ENCODE measurements at regions not wholly inside any gene's neighbourhood (a gene's known extent, or its start where the extent isn't known, plus 50 kb on each side); places are given as distances from the start of the nearest gene placed in this dataset.

GRCh38 chr4:123869286-123870215 is 473.0 kb downstream of the SPRY1 start:
- H3K27me3 ChIP-seq (ENCODE audit: control insufficient read depth, extremely low read depth, insufficient read depth, low read length), result no peaks in the 10 kb centered on the region
- H3K27ac ChIP-seq (ENCODE audit: control insufficient read depth, insufficient read depth, low read length), result no peak overlapping the region
- peak overlapping the region; percentile 23 for H2AFZ ChIP-seq (ENCODE audit: control insufficient read depth, low read length)
- H3K4me3 ChIP-seq (ENCODE audit: control insufficient read depth in 2 of 3, extremely low read depth in 1 of 3, insufficient read depth in 2 of 3, low read depth in 1 of 3, low read length in 3 of 3), result no peak overlapping the region
- no peaks in the 10 kb centered on the region for H3K9me3 ChIP-seq (ENCODE audit: control insufficient read depth, low read depth, low read length)
- no peaks in the 10 kb centered on the region for H3K79me2 ChIP-seq (ENCODE audit: control insufficient read depth, insufficient read depth, low read length)
- no peaks in the 10 kb centered on the region for H3K4me1 ChIP-seq (ENCODE audit: control insufficient read depth, extremely low read depth, insufficient read depth, low read length)
- no peak for DNase-seq (ENCODE audit: low read depth, low spot score)
- no peaks in the 10 kb centered on the region for H4K20me1 ChIP-seq (ENCODE audit: control insufficient read depth, extremely low read depth, insufficient read depth, low read length)
- dilution Hi-C loops (cut with MboI; ENCODE audit: extremely low pct_ligation_motif_present, low sequenced_read_pairs), result no loop called here
- H3K4me2 ChIP-seq (ENCODE audit: control insufficient read depth, extremely low read depth, insufficient read depth, low read depth, low read length), result no peak overlapping the region
- no peaks in the 10 kb centered on the region for H3K9me1 ChIP-seq (ENCODE audit: control insufficient read depth, extremely low read depth, insufficient read depth, low read length)
- no peak for TF ChIP-seq EZH2 (IDR thresholded peaks at IDR 0.05; ENCODE audit: low read length)
- TF ChIP-seq CTCF (optimal IDR thresholded peaks at IDR 0.05 in 1 of 3, IDR thresholded peaks at IDR 0.05 in 1 of 3, conservative IDR thresholded peaks at IDR 0.05 in 1 of 3; ENCODE audit: extremely low read depth in 1 of 3, insufficient read depth in 2 of 3, low read length in 3 of 3), result no peak
- H3K36me3 ChIP-seq (ENCODE audit: control insufficient read depth in 2 of 2, extremely low read depth in 1 of 2, insufficient read depth in 2 of 2, low read length in 2 of 2), result no peaks in the 10 kb centered on the region
- FAIRE-seq, result peak; percentile 13
- H3K9ac ChIP-seq (ENCODE audit: control insufficient read depth, extremely low read depth, insufficient read depth, low read length), result no peak overlapping the region

- DNase-seq (ENCODE audit: low read depth, low spot score), result no peak
- no peak overlapping the region for H3K27ac ChIP-seq (ENCODE audit: control insufficient read depth, insufficient read depth, low read length)
- TF ChIP-seq EZH2 (IDR thresholded peaks at IDR 0.05; ENCODE audit: low read length) (no peak), CTCF (optimal IDR thresholded peaks at IDR 0.05 in 1 of 3, IDR thresholded peaks at IDR 0.05 in 1 of 3, conservative IDR thresholded peaks at IDR 0.05 in 1 of 3; ENCODE audit: extremely low read depth in 1 of 3, insufficient read depth in 2 of 3, low read length in 3 of 3) (no peak)
Measured at GRCh38 chr4:123870216-123870876, 473.8 kb downstream of the SPRY1 start.

More at GRCh38 chr4:123870216-123870876, 473.8 kb downstream of the SPRY1 start:
- Histone ChIP-seq H3K36me3 (ENCODE audit: control insufficient read depth in 2 of 2, extremely low read depth in 1 of 2, insufficient read depth in 2 of 2, low read length in 2 of 2) (no peaks in the 10 kb centered on the region), H3K4me1 (ENCODE audit: control insufficient read depth, extremely low read depth, insufficient read depth, low read length) (no peaks in the 10 kb centered on the region), H4K20me1 (ENCODE audit: control insufficient read depth, extremely low read depth, insufficient read depth, low read length) (no peaks in the 10 kb centered on the region), H3K27me3 (ENCODE audit: control insufficient read depth, extremely low read depth, insufficient read depth, low read length) (no peaks in the 10 kb centered on the region), H3K4me2 (ENCODE audit: control insufficient read depth, extremely low read depth, insufficient read depth, low read depth, low read length) (no peak overlapping the region), H3K9me3 (ENCODE audit: control insufficient read depth, low read depth, low read length) (no peaks in the 10 kb centered on the region), H3K4me3 (ENCODE audit: control insufficient read depth in 2 of 3, extremely low read depth in 1 of 3, insufficient read depth in 2 of 3, low read depth in 1 of 3, low read length in 3 of 3) (no peak overlapping the region), H2AFZ (ENCODE audit: control insufficient read depth, low read length) (no peak overlapping the region), H3K9ac (ENCODE audit: control insufficient read depth, extremely low read depth, insufficient read depth, low read length) (no peak overlapping the region), H3K9me1 (ENCODE audit: control insufficient read depth, extremely low read depth, insufficient read depth, low read length) (no peaks in the 10 kb centered on the region), H3K79me2 (ENCODE audit: control insufficient read depth, insufficient read depth, low read length) (no peaks in the 10 kb centered on the region)
- peak; percentile 59 for FAIRE-seq
- dilution Hi-C loops (cut with MboI; ENCODE audit: extremely low pct_ligation_motif_present, low sequenced_read_pairs), result no loop called here
